HEK293 (cell line): ENCODE measurements at regions not wholly inside any gene's neighbourhood (a gene's known extent, or its start where the extent isn't known, plus 50 kb on each side); places are given as distances from the start of the nearest gene placed in this dataset.

Experiments used
- ELK4 ChIP-seq: IDR thresholded peaks from 2 replicates; pipeline ENCODE4 v1.6.1; 2011; ENCODE audit warnings: mild to moderate bottlenecking, low read depth, low read length, borderline replicate concordance
- ZNF549 ChIP-seq: fragments of 450-650 bp; IDR thresholded peaks from 2 replicates; pipeline ENCODE4 v1.5.1; 2018; ENCODE audit warnings: missing biosample characterization, missing genetic modification characterization, mild to moderate bottlenecking, inconsistent platforms, moderate library complexity
- ZNF626 ChIP-seq: fragments of 450-650 bp; sonication (Bioruptor Pico); formaldehyde crosslinking; IDR thresholded peaks from 2 replicates; pipeline ENCODE4 v1.5.1; 2018; ENCODE audit warnings: missing biosample characterization, missing genetic modification characterization, inconsistent platforms
- TF ChIP-seq, protein P1 (sequence below): sonication (generic); formaldehyde crosslinking; IDR thresholded peaks from 2 replicates; pipeline ENCODE4 v1.8.1; 2022; ENCODE audit warnings: mild to moderate bottlenecking, moderate library complexity, missing genetic modification reagents

- TF ChIP-seq ZNF626 (no peak), ELK4 (no peak), ZNF549 (tag by site-specific recombination) (no peak)
- TF ChIP-seq, protein P1, sequence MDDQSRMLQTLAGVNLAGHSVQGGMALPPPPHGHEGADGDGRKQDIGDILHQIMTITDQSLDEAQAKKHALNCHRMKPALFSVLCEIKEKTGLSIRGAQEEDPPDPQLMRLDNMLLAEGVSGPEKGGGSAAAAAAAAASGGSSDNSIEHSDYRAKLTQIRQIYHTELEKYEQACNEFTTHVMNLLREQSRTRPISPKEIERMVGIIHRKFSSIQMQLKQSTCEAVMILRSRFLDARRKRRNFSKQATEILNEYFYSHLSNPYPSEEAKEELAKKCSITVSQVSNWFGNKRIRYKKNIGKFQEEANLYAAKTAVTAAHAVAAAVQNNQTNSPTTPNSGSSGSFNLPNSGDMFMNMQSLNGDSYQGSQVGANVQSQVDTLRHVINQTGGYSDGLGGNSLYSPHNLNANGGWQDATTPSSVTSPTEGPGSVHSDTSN (CRISPR knock-in tag), result no peak
These were observed 849.1 kb upstream of the SALL3 start for GRCh38 chr18:78130232-78131195.
